ENCODE measurements at regions not wholly inside any gene's neighbourhood (a gene's known extent, or its start where the extent isn't known, plus 50 kb on each side); places are given as distances from the start of the nearest gene placed in this dataset.

- H3K4me3 ChIP-seq (ENCODE audit: insufficient read depth, low read depth, low read length), result no peak overlapping the region
- no peaks in the 10 kb centered on the region for H3K4me1 ChIP-seq (ENCODE audit: control insufficient read depth, insufficient read depth, low read length)
- no peak overlapping the region for H3K27ac ChIP-seq (ENCODE audit: insufficient read depth, low read depth, low read length, poor library complexity, severe bottlenecking)
- H3K9me3 ChIP-seq (ENCODE audit: control insufficient read depth, low read length), result no peaks in the 10 kb centered on the region
- no peaks in the 10 kb centered on the region for H3K36me3 ChIP-seq (ENCODE audit: control insufficient read depth, insufficient read depth, low read length)
- no peaks in the 10 kb centered on the region for H3K27me3 ChIP-seq (ENCODE audit: control insufficient read depth, insufficient read depth, low read length, poor library complexity, severe bottlenecking)
- 84 to 87% methylated on average over 4 of the region's 4 CpGs for WGBS, 2 experiments
Observed at GRCh38 chrX:115894087-115894486, 276.5 kb upstream of the AGTR2 start.

GRCh38 chrX:115895678-115896329 is 274.7 kb upstream of the AGTR2 start:
- 94 to 97% methylated on average over 6 of the region's 6 CpGs for WGBS, 2 experiments
- no peak overlapping the region for H3K4me3 ChIP-seq (ENCODE audit: insufficient read depth, low read depth, low read length)
- H3K9me3 ChIP-seq (ENCODE audit: control insufficient read depth, low read length), result no peaks in the 10 kb centered on the region
- no peaks in the 10 kb centered on the region for H3K36me3 ChIP-seq (ENCODE audit: control insufficient read depth, insufficient read depth, low read length)
- no peaks in the 10 kb centered on the region for H3K27me3 ChIP-seq (ENCODE audit: control insufficient read depth, insufficient read depth, low read length, poor library complexity, severe bottlenecking)
- no peak overlapping the region for H3K27ac ChIP-seq (ENCODE audit: insufficient read depth, low read depth, low read length, poor library complexity, severe bottlenecking)
- H3K4me1 ChIP-seq (ENCODE audit: control insufficient read depth, insufficient read depth, low read length), result no peaks in the 10 kb centered on the region

GRCh38 chrX:115896362-115896761 is 274.2 kb upstream of the AGTR2 start:
- H3K36me3 ChIP-seq (ENCODE audit: control insufficient read depth, insufficient read depth, low read length), result no peaks in the 10 kb centered on the region
- H3K4me1 ChIP-seq (ENCODE audit: control insufficient read depth, insufficient read depth, low read length), result no peaks in the 10 kb centered on the region
- 93 to 95% methylated on average over 5 of the region's 5 CpGs for WGBS, 2 experiments
- H3K27ac ChIP-seq (ENCODE audit: insufficient read depth, low read depth, low read length, poor library complexity, severe bottlenecking), result no peak overlapping the region
- no peaks in the 10 kb centered on the region for H3K27me3 ChIP-seq (ENCODE audit: control insufficient read depth, insufficient read depth, low read length, poor library complexity, severe bottlenecking)
- H3K4me3 ChIP-seq (ENCODE audit: insufficient read depth, low read depth, low read length), result no peak overlapping the region
- H3K9me3 ChIP-seq (ENCODE audit: control insufficient read depth, low read length), result no peaks in the 10 kb centered on the region

- WGBS, 2 experiments, result 93 to 97% methylated on average over 8 of the region's 8 CpGs
- Histone ChIP-seq H3K36me3 (ENCODE audit: control insufficient read depth, insufficient read depth, low read length) (no peaks in the 10 kb centered on the region), H3K9me3 (ENCODE audit: control insufficient read depth, low read length) (no peaks in the 10 kb centered on the region), H3K4me1 (ENCODE audit: control insufficient read depth, insufficient read depth, low read length) (no peaks in the 10 kb centered on the region), H3K4me3 (ENCODE audit: insufficient read depth, low read depth, low read length) (no peak overlapping the region), H3K27ac (ENCODE audit: insufficient read depth, low read depth, low read length, poor library complexity, severe bottlenecking) (no peak overlapping the region), H3K27me3 (ENCODE audit: control insufficient read depth, insufficient read depth, low read length, poor library complexity, severe bottlenecking) (no peaks in the 10 kb centered on the region)
Observed at GRCh38 chrX:115897956-115898355, 272.6 kb upstream of the AGTR2 start.

- Histone ChIP-seq H3K36me3 (ENCODE audit: control insufficient read depth, insufficient read depth, low read length) (no peaks in the 10 kb centered on the region), H3K4me1 (ENCODE audit: control insufficient read depth, insufficient read depth, low read length) (no peaks in the 10 kb centered on the region), H3K27me3 (ENCODE audit: control insufficient read depth, insufficient read depth, low read length, poor library complexity, severe bottlenecking) (no peaks in the 10 kb centered on the region), H3K9me3 (ENCODE audit: control insufficient read depth, low read length) (no peaks in the 10 kb centered on the region), H3K4me3 (ENCODE audit: insufficient read depth, low read depth, low read length) (no peak overlapping the region), H3K27ac (ENCODE audit: insufficient read depth, low read depth, low read length, poor library complexity, severe bottlenecking) (no peak overlapping the region)
- WGBS, 2 experiments, result 95 to 96% methylated on average over 8 of the region's 8 CpGs
Observed at GRCh38 chrX:115898382-115899001, 272.1 kb upstream of the AGTR2 start.

GRCh38 chrX:115900425-115900824 is 270.1 kb upstream of the AGTR2 start:
- no peak overlapping the region for H3K27ac ChIP-seq (ENCODE audit: insufficient read depth, low read depth, low read length, poor library complexity, severe bottlenecking)
- no peaks in the 10 kb centered on the region for H3K36me3 ChIP-seq (ENCODE audit: control insufficient read depth, insufficient read depth, low read length)
- no peaks in the 10 kb centered on the region for H3K9me3 ChIP-seq (ENCODE audit: control insufficient read depth, low read length)
- H3K27me3 ChIP-seq (ENCODE audit: control insufficient read depth, insufficient read depth, low read length, poor library complexity, severe bottlenecking), result no peaks in the 10 kb centered on the region
- WGBS, 2 experiments, result 73 to 75% methylated on average over 4 of the region's 4 CpGs
- H3K4me1 ChIP-seq (ENCODE audit: control insufficient read depth, insufficient read depth, low read length), result no peaks in the 10 kb centered on the region
- H3K4me3 ChIP-seq (ENCODE audit: insufficient read depth, low read depth, low read length), result no peak overlapping the region

GRCh38 chrX:115901241-115901640 is 269.3 kb upstream of the AGTR2 start:
- Histone ChIP-seq H3K9me3 (ENCODE audit: control insufficient read depth, low read length) (no peaks in the 10 kb centered on the region), H3K27ac (ENCODE audit: insufficient read depth, low read depth, low read length, poor library complexity, severe bottlenecking) (no peak overlapping the region), H3K27me3 (ENCODE audit: control insufficient read depth, insufficient read depth, low read length, poor library complexity, severe bottlenecking) (no peaks in the 10 kb centered on the region), H3K4me3 (ENCODE audit: insufficient read depth, low read depth, low read length) (no peak overlapping the region), H3K36me3 (ENCODE audit: control insufficient read depth, insufficient read depth, low read length) (no peaks in the 10 kb centered on the region), H3K4me1 (ENCODE audit: control insufficient read depth, insufficient read depth, low read length) (no peaks in the 10 kb centered on the region)
- 94% methylated on average over 3 of the region's 3 CpGs for WGBS, 2 experiments

GRCh38 chrX:115902995-115903394 is 267.5 kb upstream of the AGTR2 start:
- Histone ChIP-seq H3K4me1 (ENCODE audit: control insufficient read depth, insufficient read depth, low read length) (no peaks in the 10 kb centered on the region), H3K4me3 (ENCODE audit: insufficient read depth, low read depth, low read length) (no peak overlapping the region), H3K27ac (ENCODE audit: insufficient read depth, low read depth, low read length, poor library complexity, severe bottlenecking) (no peak overlapping the region), H3K36me3 (ENCODE audit: control insufficient read depth, insufficient read depth, low read length) (no peaks in the 10 kb centered on the region), H3K9me3 (ENCODE audit: control insufficient read depth, low read length) (no peaks in the 10 kb centered on the region), H3K27me3 (ENCODE audit: control insufficient read depth, insufficient read depth, low read length, poor library complexity, severe bottlenecking) (no peaks in the 10 kb centered on the region)
- 93 to 97% methylated on average over 7 of the region's 7 CpGs for WGBS, 2 experiments

- Histone ChIP-seq H3K4me3 (ENCODE audit: insufficient read depth, low read depth, low read length) (no peak overlapping the region), H3K9me3 (ENCODE audit: control insufficient read depth, low read length) (no peaks in the 10 kb centered on the region), H3K4me1 (ENCODE audit: control insufficient read depth, insufficient read depth, low read length) (no peaks in the 10 kb centered on the region), H3K36me3 (ENCODE audit: control insufficient read depth, insufficient read depth, low read length) (no peaks in the 10 kb centered on the region), H3K27me3 (ENCODE audit: control insufficient read depth, insufficient read depth, low read length, poor library complexity, severe bottlenecking) (no peaks in the 10 kb centered on the region), H3K27ac (ENCODE audit: insufficient read depth, low read depth, low read length, poor library complexity, severe bottlenecking) (no peak overlapping the region)
- WGBS, 2 experiments, result 98 to 100% methylated on average over 2 of the region's 2 CpGs
Observed at GRCh38 chrX:115906276-115906675, 264.3 kb upstream of the AGTR2 start.

GRCh38 chrX:115906881-115907280 is 263.7 kb upstream of the AGTR2 start:
- 89 to 93% methylated on average over 3 of the region's 3 CpGs for WGBS, 2 experiments
- Histone ChIP-seq H3K27me3 (ENCODE audit: control insufficient read depth, insufficient read depth, low read length, poor library complexity, severe bottlenecking) (no peaks in the 10 kb centered on the region), H3K27ac (ENCODE audit: insufficient read depth, low read depth, low read length, poor library complexity, severe bottlenecking) (no peak overlapping the region), H3K36me3 (ENCODE audit: control insufficient read depth, insufficient read depth, low read length) (no peaks in the 10 kb centered on the region), H3K9me3 (ENCODE audit: control insufficient read depth, low read length) (no peaks in the 10 kb centered on the region), H3K4me1 (ENCODE audit: control insufficient read depth, insufficient read depth, low read length) (no peaks in the 10 kb centered on the region), H3K4me3 (ENCODE audit: insufficient read depth, low read depth, low read length) (no peak overlapping the region)

Measured in ectodermal cell (in vitro differentiated cells).